Vagina (tissue), 2 donors: ENCODE measurements at regions not wholly inside any gene's neighbourhood (a gene's known extent, or its start where the extent isn't known, plus 50 kb on each side); places are given as distances from the start of the nearest gene placed in this dataset.

Source experiments
- POLR2A ChIP-seq, 2 donors: fragments of 450-650 bp; IDR thresholded peaks; one replicate each; pipeline ENCODE4 v1.6.1; 2017; ENCODE audit warnings: antibody characterized with exemption in 2 of 2, mild to moderate bottlenecking in 2 of 2, moderate library complexity in 2 of 2
- POLR2AphosphoS5 ChIP-seq, 2 donors: sonication (generic); formaldehyde crosslinking; IDR thresholded peaks; one replicate each; pipeline ENCODE4 v1.9.0; 2017; ENCODE audit warnings: antibody characterized with exemption in 2 of 2, mild to moderate bottlenecking in 2 of 2, low read depth in 1 of 2; ENCODE audit not compliant: insufficient read depth in 1 of 2
- TF ChIP-seq, protein P1 (sequence below), 3 experiments: fragments of 450-650 bp in 2 of 3; fragments of 200-600 bp in 1 of 3; sonication (generic) in 1 of 3; IDR thresholded peaks; one replicate each; pipeline ENCODE4 v1.5.1; 2017 to 2019; ENCODE audit warnings: antibody characterized with exemption in 3 of 3, mild to moderate bottlenecking in 2 of 3, moderate library complexity in 2 of 3

DNA sequence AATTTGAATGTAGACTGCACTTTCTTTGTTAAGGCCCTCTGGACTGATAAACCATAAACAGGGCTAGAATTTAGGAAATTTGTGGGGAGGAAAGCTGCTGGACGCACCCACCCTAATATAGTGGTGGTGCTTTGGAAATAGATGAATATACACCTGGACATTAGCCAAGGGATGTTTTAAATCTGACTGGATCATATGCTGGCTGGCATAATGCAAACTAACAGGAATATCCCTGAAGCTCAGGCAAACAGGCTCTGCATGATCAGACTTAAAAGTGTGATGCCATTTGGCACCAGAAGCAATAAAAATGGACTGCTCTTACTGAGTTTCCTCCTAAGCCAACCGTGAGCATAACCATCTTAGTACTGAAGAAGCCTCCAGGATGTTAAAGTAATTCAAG is 465.8 kb upstream of the ROBO1 start:
- no peak for TF ChIP-seq POLR2A (IDR thresholded peaks at IDR 0.05)
- TF ChIP-seq, protein P1, sequence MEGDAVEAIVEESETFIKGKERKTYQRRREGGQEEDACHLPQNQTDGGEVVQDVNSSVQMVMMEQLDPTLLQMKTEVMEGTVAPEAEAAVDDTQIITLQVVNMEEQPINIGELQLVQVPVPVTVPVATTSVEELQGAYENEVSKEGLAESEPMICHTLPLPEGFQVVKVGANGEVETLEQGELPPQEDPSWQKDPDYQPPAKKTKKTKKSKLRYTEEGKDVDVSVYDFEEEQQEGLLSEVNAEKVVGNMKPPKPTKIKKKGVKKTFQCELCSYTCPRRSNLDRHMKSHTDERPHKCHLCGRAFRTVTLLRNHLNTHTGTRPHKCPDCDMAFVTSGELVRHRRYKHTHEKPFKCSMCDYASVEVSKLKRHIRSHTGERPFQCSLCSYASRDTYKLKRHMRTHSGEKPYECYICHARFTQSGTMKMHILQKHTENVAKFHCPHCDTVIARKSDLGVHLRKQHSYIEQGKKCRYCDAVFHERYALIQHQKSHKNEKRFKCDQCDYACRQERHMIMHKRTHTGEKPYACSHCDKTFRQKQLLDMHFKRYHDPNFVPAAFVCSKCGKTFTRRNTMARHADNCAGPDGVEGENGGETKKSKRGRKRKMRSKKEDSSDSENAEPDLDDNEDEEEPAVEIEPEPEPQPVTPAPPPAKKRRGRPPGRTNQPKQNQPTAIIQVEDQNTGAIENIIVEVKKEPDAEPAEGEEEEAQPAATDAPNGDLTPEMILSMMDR (IDR thresholded peaks at IDR 0.05), result no peak
- no peak for TF ChIP-seq POLR2AphosphoS5 (IDR thresholded peaks at IDR 0.05; ENCODE audit: insufficient read depth in 1 of 2, low read depth in 1 of 2)
